HCT116 (cell line): ENCODE measurements at regions not wholly inside any gene's neighbourhood (a gene's known extent, or its start where the extent isn't known, plus 50 kb on each side); places are given as distances from the start of the nearest gene placed in this dataset.

Experiments used
- ATAC-seq: fragments of 200-7000 bp; cut with Tn5 transposase; 2 replicates; pipeline ENCODE4 v1.9.1; 2020; ENCODE audit warnings: mild to moderate bottlenecking, moderate library complexity
- BruUV-seq: library from RNA; stranded (reverse); fragments of 400-500 nt; replicated peaks from 2 replicates; lab custom pipeline; 2021; lab: Mats Ljungman, UMichigan
- CTCF ChIA-PET: fragments of 300-600 bp; sonication (Branson Sonifier 250); formaldehyde crosslinking; loops from one replicate; lab custom pipeline; 2021; ENCODE audit warnings: antibody characterized with exemption; lab: Charles Lee
- POLR2A ChIA-PET: fragments of 300-600, 350-600 bp; sonication (Branson Sonifier 250); formaldehyde crosslinking; loops from one replicate; lab custom pipeline; 2021; ENCODE audit warnings: antibody characterized with exemption; lab: Charles Lee
- RAD21 ChIA-PET, 2 experiments: fragments of 300-600 bp; sonication (Branson Sonifier 250); formaldehyde crosslinking; loops; one replicate each; lab custom pipeline; 2023; ENCODE audit warnings: low total read pairs in 2 of 2; ENCODE audit not compliant: uncharacterized antibody in 2 of 2, unreplicated experiment in 2 of 2, low non-redundant PET in 1 of 2; lab: Charles Lee
- DNase-seq: peaks from one replicate; pipeline ENCODE4 v3.0.0-alpha.2; 2010; ENCODE audit warnings: low read depth, low spot score
- H2AFZ ChIP-seq: fragments of 200-600 bp; shearing (Covaris generic), sonication (generic); 2 replicates; pipeline ENCODE4 v1.6.1; 2017; ENCODE audit warnings: low read depth, mixed run types, mixed read lengths, antibody characterized with exemption, low read length; ENCODE audit not compliant: poor library complexity, severe bottlenecking
- H3K27ac ChIP-seq: 2 replicates; pipeline ENCODE4 v1.5.1; 2012; ENCODE audit warnings: low read depth, low read length
- H3K27me3 ChIP-seq: fragments of 200-600 bp; sonication (generic); 2 replicates; pipeline ENCODE4 v1.6.1; 2016; ENCODE audit warnings: mixed run types, low read length, mixed read lengths; ENCODE audit not compliant: insufficient read depth
- H3K36me3 ChIP-seq, 2 experiments: fragments of 200-500 bp in 1 of 2; fragments of 200-600 bp in 1 of 2; sonication (Bioruptor generic) in 1 of 2; sonication (generic) in 1 of 2; 2 replicates each; pipeline versions ENCODE4 v1.5.1 to v1.6.1; 2014 to 2016; ENCODE audit warnings: low read length in 2 of 2, inconsistent platforms in 1 of 2, mixed read lengths in 1 of 2, mixed run types in 1 of 2; ENCODE audit not compliant: insufficient read depth in 2 of 2, control insufficient read depth in 1 of 2
- H3K4me1 ChIP-seq, 2 experiments: fragments of 200-600 bp in 1 of 2; sonication (generic) in 1 of 2; 2 replicates each; pipeline versions ENCODE4 v1.5.1 to v1.6.1; 2012 to 2017; ENCODE audit warnings: low read length in 2 of 2, inconsistent platforms in 1 of 2, mild to moderate bottlenecking in 1 of 2, mixed read lengths in 1 of 2, mixed run types in 1 of 2, moderate library complexity in 1 of 2; ENCODE audit not compliant: insufficient read depth in 2 of 2, control insufficient read depth in 1 of 2
- H3K4me2 ChIP-seq: fragments of 200-600 bp; sonication (generic); 2 replicates; pipeline ENCODE4 v1.6.1; 2017; ENCODE audit warnings: mixed run types, low read length, mixed read lengths
- H3K4me3 ChIP-seq, 2 experiments: fragments of 200-600 bp in 1 of 2; sonication (generic) in 1 of 2; replicated peaks in 1 of 2; 2 replicates each; pipeline ENCODE4 v1.5.1; 2011 to 2016; ENCODE audit warnings: low read length in 2 of 2, control low read depth in 1 of 2, low read depth in 1 of 2, mild to moderate bottlenecking in 1 of 2, mixed read lengths in 1 of 2, mixed run types in 1 of 2
- H3K79me2 ChIP-seq: fragments of 200-600 bp; sonication (generic); 2 replicates; pipeline ENCODE4 v1.6.1; 2017; ENCODE audit warnings: mild to moderate bottlenecking, mixed run types, low read length, moderate library complexity, mixed read lengths; ENCODE audit not compliant: insufficient read depth
- H3K9ac ChIP-seq: fragments of 200-600 bp; sonication (generic); 2 replicates; pipeline ENCODE4 v1.6.1; 2016; ENCODE audit warnings: low read length, mixed read lengths
- H3K9me2 ChIP-seq: fragments of 200-600 bp; sonication (generic), shearing (Covaris generic); 2 replicates; pipeline ENCODE4 v1.6.1; 2017; ENCODE audit warnings: mixed run types, mild to moderate bottlenecking, moderate library complexity; ENCODE audit not compliant: insufficient read depth
- H3K9me3 ChIP-seq, 2 experiments: fragments of 200-500 bp in 1 of 2; fragments of 200-600 bp in 1 of 2; sonication (Bioruptor generic) in 1 of 2; sonication (generic) in 1 of 2; 2 replicates each; pipeline ENCODE4 v1.6.1; 2014 to 2017; ENCODE audit warnings: low read length in 2 of 2, mixed read lengths in 2 of 2, inconsistent platforms in 1 of 2, low read depth in 1 of 2, mild to moderate bottlenecking in 1 of 2, mixed run types in 1 of 2, moderate library complexity in 1 of 2; ENCODE audit not compliant: control insufficient read depth in 1 of 2, insufficient read depth in 1 of 2
- H4K20me1 ChIP-seq: fragments of 200-600 bp; sonication (generic), shearing (Covaris generic); 2 replicates; pipeline ENCODE4 v1.6.1; 2017; ENCODE audit warnings: mixed run types, mild to moderate bottlenecking, moderate library complexity; ENCODE audit not compliant: insufficient read depth
- CBX3 ChIP-seq: IDR thresholded peaks from 2 replicates; pipeline ENCODE4 v1.6.1; 2012; ENCODE audit warnings: low read depth
- FOSL1 ChIP-seq: IDR thresholded peaks from 2 replicates; pipeline ENCODE4 v1.6.1; 2012; ENCODE audit warnings: low read depth
- POLR2A ChIP-seq: IDR thresholded peaks from 2 replicates; pipeline ENCODE4 v1.7.0; 2011; ENCODE audit warnings: borderline replicate concordance; ENCODE audit not compliant: insufficient read depth, insufficient read length; ENCODE audit errors: extremely low read depth
- POLR2AphosphoS5 ChIP-seq: IDR thresholded peaks from 2 replicates; pipeline ENCODE4 v1.6.1; 2011; ENCODE audit warnings: mild to moderate bottlenecking, low read depth, low read length, moderate library complexity
- RAD21 ChIP-seq: IDR thresholded peaks from 2 replicates; pipeline ENCODE4 v1.6.1; 2012; ENCODE audit warnings: low read depth, mild to moderate bottlenecking
- SIN3A ChIP-seq: IDR thresholded peaks from 2 replicates; pipeline ENCODE4 v1.6.1; 2012; ENCODE audit warnings: low read depth
- SRF ChIP-seq: IDR thresholded peaks from 2 replicates; pipeline ENCODE4 v1.6.1; 2012; ENCODE audit warnings: low read depth
- intact Hi-C: fragments of 100-400 bp; cut with micrococcal nuclease; formaldehyde crosslinking; loops from 2 replicates; pipeline ENCODE4 v1.10.0; 2022
- TF ChIP-seq, protein P1 (sequence below), 3 experiments: fragments of 200-600 bp in 1 of 3; sonication (generic) in 1 of 3; IDR thresholded peaks in 2 of 3; conservative IDR thresholded peaks in 1 of 3; 2 replicates each; pipeline ENCODE4 v1.5.1; 2012 to 2017; ENCODE audit warnings: low read depth in 2 of 3, low read length in 2 of 3, antibody characterized with exemption in 1 of 3, borderline replicate concordance in 1 of 3, control low read depth in 1 of 3, mild to moderate bottlenecking in 1 of 3, mixed read lengths in 1 of 3, mixed run types in 1 of 3, moderate library complexity in 1 of 3; ENCODE audit not compliant: insufficient read depth in 1 of 3

DNA sequence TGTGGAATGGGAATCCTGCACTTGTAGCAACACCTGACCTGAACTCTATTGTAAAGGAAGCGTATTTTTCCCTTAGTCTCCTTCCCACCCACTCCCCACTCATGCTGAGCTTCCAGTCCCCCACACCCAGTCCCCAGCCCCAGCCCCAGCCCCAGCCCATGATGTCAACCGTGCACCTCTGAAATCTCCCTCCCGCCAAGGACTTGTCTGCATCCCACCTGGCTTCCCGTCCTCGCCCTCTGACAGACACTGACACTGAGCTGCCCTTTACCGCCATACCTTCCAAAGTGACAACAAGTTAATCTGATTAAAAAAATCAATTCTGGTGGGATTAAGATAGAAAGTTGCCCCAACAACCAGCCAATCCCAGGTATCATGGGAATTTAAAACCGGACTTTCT is 213.6 kb upstream of the CELF4 start:
- ChIA-PET RAD21 (no interaction called here), CTCF (interaction anchor here (1.2 kb wide), 1 partner anchor 10 kb away, joined by 3 read pairs; no protein-coding TSS in a partner anchor), POLR2A (no interaction called here)
- Histone ChIP-seq H3K4me2 (no peak overlapping the region), H3K9me3 (no peaks in the 10 kb centered on the region), H3K79me2 (no peaks in the 10 kb centered on the region), H3K9ac (no peak overlapping the region), H3K4me1 (no peaks in the 10 kb centered on the region), H3K27ac (no peak overlapping the region), H3K9me2 (no peaks in the 10 kb centered on the region), H2AFZ (no peak overlapping the region), H3K27me3 (no peaks in the 10 kb centered on the region), H4K20me1 (no peaks in the 10 kb centered on the region), H3K36me3 (no peaks in the 10 kb centered on the region), H3K4me3 (no peak overlapping the region)
- TF ChIP-seq FOSL1: no peak
- TF ChIP-seq SIN3A: no peak
- ATAC-seq (no peak), DNase-seq (no peak)
- no TSS peak for BruUV-seq
- intact Hi-C loops: no loop called here

DNA sequence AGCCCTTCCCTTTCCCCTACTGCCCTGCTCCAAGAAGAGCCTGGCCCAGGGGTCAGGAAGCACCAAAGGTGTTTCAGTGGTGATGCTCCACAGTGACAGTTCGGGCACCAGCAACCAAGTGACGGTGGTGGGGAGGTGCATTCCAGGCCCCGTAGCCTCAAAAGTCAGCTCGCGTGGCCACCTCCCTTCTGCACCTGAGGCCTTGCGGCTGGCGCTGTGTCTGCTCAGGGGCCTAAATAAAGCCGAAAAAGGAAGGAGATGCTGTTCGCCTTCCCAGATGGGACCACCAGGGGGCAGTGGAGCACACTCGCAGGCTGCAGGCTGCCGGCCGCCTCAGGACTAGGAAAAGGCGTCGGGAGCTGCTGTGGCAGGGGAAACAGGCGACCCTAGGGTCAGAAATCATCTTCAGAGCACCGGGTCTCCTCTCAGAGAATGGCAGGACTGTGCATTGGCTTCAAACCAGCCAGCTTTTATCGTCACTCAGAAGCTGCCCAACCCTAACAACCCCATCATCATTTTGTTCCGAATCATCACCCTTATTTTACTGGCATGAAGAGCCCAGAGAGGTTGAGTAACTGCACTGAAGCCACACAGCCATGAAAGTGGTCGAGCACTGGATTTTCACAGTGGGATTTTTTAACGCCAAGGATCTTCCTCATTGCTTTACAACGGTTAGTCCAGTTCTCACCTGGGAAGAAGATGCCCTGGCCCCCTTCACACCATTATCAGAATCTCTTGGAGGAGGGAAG is 213.0 kb upstream of the CELF4 start:
- H3K36me3 ChIP-seq: no peaks in the 10 kb centered on the region
- intact Hi-C loops: no loop called here
- ChIA-PET CTCF (interaction anchor here (1.2 kb wide), 1 partner anchor 11 kb away, joined by 3 read pairs; no protein-coding TSS in a partner anchor), RAD21 (no interaction called here), POLR2A (no interaction called here)
- no peaks in the 10 kb centered on the region for H3K79me2 ChIP-seq
- ATAC-seq (peak; percentile 91), DNase-seq (peak; percentile 13)
- H3K9me2 ChIP-seq: no peaks in the 10 kb centered on the region
- H3K4me1 ChIP-seq: no peaks in the 10 kb centered on the region
- H2AFZ ChIP-seq: no peak overlapping the region
- H3K27ac ChIP-seq: no peak overlapping the region
- H3K4me3 ChIP-seq: no peak overlapping the region
- no peaks in the 10 kb centered on the region for H4K20me1 ChIP-seq
- no peaks in the 10 kb centered on the region for H3K27me3 ChIP-seq
- H3K9ac ChIP-seq: no peak overlapping the region
- no TSS peak for BruUV-seq
- no peak overlapping the region; the same call in 1 of the 2 replicates for H3K4me2 ChIP-seq
- no peaks in the 10 kb centered on the region for H3K9me3 ChIP-seq
- TF ChIP-seq FOSL1: no peak
- peak; percentile 56 for TF ChIP-seq RAD21
- no peak for TF ChIP-seq CBX3
- no peak for TF ChIP-seq POLR2AphosphoS5
- TF ChIP-seq, protein P1, sequence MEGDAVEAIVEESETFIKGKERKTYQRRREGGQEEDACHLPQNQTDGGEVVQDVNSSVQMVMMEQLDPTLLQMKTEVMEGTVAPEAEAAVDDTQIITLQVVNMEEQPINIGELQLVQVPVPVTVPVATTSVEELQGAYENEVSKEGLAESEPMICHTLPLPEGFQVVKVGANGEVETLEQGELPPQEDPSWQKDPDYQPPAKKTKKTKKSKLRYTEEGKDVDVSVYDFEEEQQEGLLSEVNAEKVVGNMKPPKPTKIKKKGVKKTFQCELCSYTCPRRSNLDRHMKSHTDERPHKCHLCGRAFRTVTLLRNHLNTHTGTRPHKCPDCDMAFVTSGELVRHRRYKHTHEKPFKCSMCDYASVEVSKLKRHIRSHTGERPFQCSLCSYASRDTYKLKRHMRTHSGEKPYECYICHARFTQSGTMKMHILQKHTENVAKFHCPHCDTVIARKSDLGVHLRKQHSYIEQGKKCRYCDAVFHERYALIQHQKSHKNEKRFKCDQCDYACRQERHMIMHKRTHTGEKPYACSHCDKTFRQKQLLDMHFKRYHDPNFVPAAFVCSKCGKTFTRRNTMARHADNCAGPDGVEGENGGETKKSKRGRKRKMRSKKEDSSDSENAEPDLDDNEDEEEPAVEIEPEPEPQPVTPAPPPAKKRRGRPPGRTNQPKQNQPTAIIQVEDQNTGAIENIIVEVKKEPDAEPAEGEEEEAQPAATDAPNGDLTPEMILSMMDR (IDR thresholded peaks at IDR 0.05 in 2 of 3, conservative IDR thresholded peaks at IDR 0.05 in 1 of 3; ENCODE audit: borderline replicate concordance in 1 of 3, insufficient read depth in 1 of 3, low read depth in 2 of 3, low read length in 2 of 3): peak in 2 of 3 experiments; percentile 75 to 84; a peak in 4 of 6 replicates
- TF ChIP-seq SRF: no peak
- no peak for TF ChIP-seq POLR2A
